GM12878 (cell line): ENCODE measurements at regions not wholly inside any gene's neighbourhood (a gene's known extent, or its start where the extent isn't known, plus 50 kb on each side); places are given as distances from the start of the nearest gene placed in this dataset.

Source experiments
- ATAC-seq: fragments of 200-7000 bp; cut with Tn5 transposase; 3 replicates; pipeline ENCODE4 v1.9.1; 2020; ENCODE audit warnings: mild to moderate bottlenecking, moderate library complexity
- BruUV-seq: library from RNA; stranded (reverse); fragments of 400-500 nt; replicated peaks from 2 replicates; lab custom pipeline; 2021; lab: Mats Ljungman, UMichigan
- CTCF ChIA-PET: fragments of 300-600 bp; sonication (Branson Sonifier 250); formaldehyde crosslinking; extraction: SDS; loops from one replicate; lab custom pipeline; 2021; ENCODE audit warnings: inconsistent platforms; lab: Yijun Ruan, JAX
- POLR2A ChIA-PET: fragments of 350-600 bp; formaldehyde crosslinking; extraction: SDS; loops from one replicate; lab custom pipeline; 2021; ENCODE audit warnings: inconsistent platforms; lab: Charles Lee
- RAD21 ChIA-PET: fragments of 300-600 bp; sonication (Branson Sonifier 250); formaldehyde crosslinking; loops from one replicate; lab custom pipeline; 2023; ENCODE audit warnings: antibody characterized with exemption; ENCODE audit not compliant: unreplicated experiment; lab: Charles Lee
- SMC1A ChIA-PET: fragments of 300-600 bp; sonication (Branson Sonifier 250); formaldehyde crosslinking; loops from one replicate; lab custom pipeline; 2023; ENCODE audit not compliant: unreplicated experiment, uncharacterized antibody; lab: Charles Lee
- DNase-seq: peaks from one replicate; pipeline ENCODE4 v3.0.0-alpha.2; 2011; ENCODE audit warnings: low read depth, low spot score
- FAIRE-seq: peaks from 3 replicates; lab custom pipeline; 2011; peaks lifted over from hg19 to GRCh38; lab: Jason Lieb, UNC
- H2AFZ ChIP-seq: 2 replicates; pipeline ENCODE4 v1.6.0; 2011; ENCODE audit warnings: low read depth, low read length, control low read depth; ENCODE audit not compliant: control insufficient read depth
- H3K27ac ChIP-seq: 2 replicates; pipeline ENCODE4 v1.5.1; 2011; ENCODE audit warnings: control low read depth; ENCODE audit not compliant: control insufficient read depth, insufficient read depth
- H3K27me3 ChIP-seq, 2 experiments: replicated peaks in 1 of 2; 2 replicates each; pipeline versions ENCODE4 v1.6.0 to v1.6.1; 2011; ENCODE audit warnings: low read length in 1 of 2; ENCODE audit not compliant: control insufficient read depth in 2 of 2, insufficient read depth in 2 of 2
- H3K36me3 ChIP-seq, 2 experiments: 2 replicates each; pipeline ENCODE4 v1.5.1; 2011; ENCODE audit warnings: low read length in 1 of 2; ENCODE audit not compliant: control insufficient read depth in 2 of 2, insufficient read depth in 2 of 2
- H3K4me1 ChIP-seq: 2 replicates; pipeline ENCODE4 v1.6.1; 2011; ENCODE audit warnings: mild to moderate bottlenecking, low read length, moderate library complexity, mixed read lengths; ENCODE audit not compliant: control insufficient read depth, insufficient read depth
- H3K4me2 ChIP-seq: 2 replicates; pipeline ENCODE4 v1.6.0; 2011; ENCODE audit warnings: control low read depth; ENCODE audit not compliant: control insufficient read depth, insufficient read depth
- H3K4me3 ChIP-seq: fragments of 200-600 bp; sonication (generic); 2 replicates; pipeline ENCODE4 v1.5.1; 2016
- H3K79me2 ChIP-seq: 2 replicates; pipeline ENCODE4 v1.6.0; 2011; ENCODE audit warnings: low read length; ENCODE audit not compliant: control insufficient read depth, insufficient read depth
- H3K9ac ChIP-seq: 2 replicates; pipeline ENCODE4 v1.8.0; 2011; ENCODE audit warnings: low read length, control low read depth, mixed read lengths; ENCODE audit not compliant: control insufficient read depth, insufficient read depth
- H3K9me3 ChIP-seq: replicated peaks from 3 replicates; pipeline ENCODE4 v1.5.1; 2011; ENCODE audit warnings: mild to moderate bottlenecking, low read length; ENCODE audit not compliant: control insufficient read depth, insufficient read depth
- H4K20me1 ChIP-seq: 2 replicates; pipeline ENCODE4 v1.6.0; 2011; ENCODE audit not compliant: control insufficient read depth, insufficient read depth
- EZH2 ChIP-seq: IDR thresholded peaks from 2 replicates; pipeline ENCODE4 v1.6.1; 2012; ENCODE audit warnings: low read depth, mild to moderate bottlenecking, control low read depth, inconsistent platforms, low read length, borderline replicate concordance; ENCODE audit not compliant: control insufficient read depth
- FOXM1 ChIP-seq: IDR thresholded peaks from 2 replicates; pipeline ENCODE4 v1.6.1; 2012; ENCODE audit warnings: low read depth, mild to moderate bottlenecking, inconsistent platforms, low read length, moderate library complexity
- HDAC2 ChIP-seq: fragments of 200-600 bp; sonication (generic); IDR thresholded peaks from 2 replicates; pipeline ENCODE4 v1.6.1; 2017
- IKZF1 ChIP-seq: fragments of 450-650 bp; conservative IDR thresholded peaks from 2 replicates; pipeline ENCODE4 v1.6.1; 2017; ENCODE audit warnings: antibody characterized with exemption, mild to moderate bottlenecking
- LARP7 ChIP-seq: fragments of 450-650 bp; IDR thresholded peaks from 2 replicates; pipeline ENCODE4 v1.6.1; 2017; ENCODE audit warnings: mild to moderate bottlenecking
- MEF2B ChIP-seq: fragments of 450-650 bp; IDR thresholded peaks from 2 replicates; pipeline ENCODE4 v1.6.1; 2018; ENCODE audit warnings: mild to moderate bottlenecking, moderate library complexity; ENCODE audit not compliant: partially characterized antibody, poor library complexity, severe bottlenecking
- NFXL1 ChIP-seq: fragments of 450-650 bp; IDR thresholded peaks from 2 replicates; pipeline ENCODE4 v1.6.1; 2017; ENCODE audit warnings: antibody characterized with exemption, mild to moderate bottlenecking, borderline replicate concordance
- NFYA ChIP-seq: IDR thresholded peaks from 2 replicates; pipeline ENCODE4 v1.6.1; 2011; ENCODE audit warnings: low read depth, mild to moderate bottlenecking, low read length, improper control_type of control experiment, borderline replicate concordance
- NR2C1 ChIP-seq: fragments of 450-650 bp; IDR thresholded peaks from 2 replicates; pipeline ENCODE4 v1.6.1; 2017; ENCODE audit warnings: antibody characterized with exemption, mild to moderate bottlenecking, moderate library complexity
- SIX5 ChIP-seq: IDR thresholded peaks from 2 replicates; pipeline ENCODE4 v1.6.1; 2011; ENCODE audit warnings: mild to moderate bottlenecking, low read depth, low read length, moderate library complexity; ENCODE audit not compliant: severe bottlenecking
- ZNF622 ChIP-seq: fragments of 450-650 bp; IDR thresholded peaks from 2 replicates; pipeline ENCODE4 v1.6.1; 2017; ENCODE audit warnings: mild to moderate bottlenecking, inconsistent platforms
- WGBS: methylation state at CpG from one replicate; pipeline ENCODE4 v1.1.6; 2016; ENCODE audit warnings: low lambda C conversion rate; ENCODE audit not compliant: insufficient replicate concordance, insufficient coverage; ENCODE audit errors: missing lambda C conversion rate; 5-methylcytosine and 5-hydroxymethylcytosine counted together
- in situ Hi-C: fragments of 300-500 bp; cut with MboI; formaldehyde crosslinking; loops from 9 replicates; pipeline ENCODE4 v1.14.3; 2018; ENCODE audit warnings: mixed read lengths
- intact Hi-C: fragments of 100-400 bp; cut with micrococcal nuclease; formaldehyde crosslinking; loops from one replicate; pipeline ENCODE4 v1.14.2; 2022; ENCODE audit not compliant: unreplicated experiment

GRCh38 chr12:88969127-88969526, 383.2 kb downstream of the DUSP6 start:
- no peak overlapping the region for H3K4me2 ChIP-seq
- no peak overlapping the region for H2AFZ ChIP-seq
- H3K27ac ChIP-seq = no peak overlapping the region
- H3K27me3 ChIP-seq = no peaks in the 10 kb centered on the region
- ChIA-PET SMC1A (interaction anchor here (0.6 to 1.2 kb wide), 2 partner anchors 17 to 1724 kb away, joined by 3 to 4 read pairs; no protein-coding TSS in a partner anchor), POLR2A (no interaction called here), RAD21 (no interaction called here), CTCF (no interaction called here)
- ATAC-seq (no peak), DNase-seq (no peak), FAIRE-seq (no peak)
- H3K36me3 ChIP-seq = no peaks in the 10 kb centered on the region
- H3K4me3 ChIP-seq = no peak overlapping the region
- no peaks in the 10 kb centered on the region for H3K79me2 ChIP-seq
- no peaks in the 10 kb centered on the region for H3K9me3 ChIP-seq
- no peak overlapping the region for H3K9ac ChIP-seq
- TF ChIP-seq NFXL1 (no peak), IKZF1 (no peak), HDAC2 (no peak), MEF2B (no peak), NR2C1 (no peak), SIX5 (no peak), ZNF622 (no peak), NFYA (no peak), LARP7 (no peak), EZH2 (no peak), FOXM1 (no peak)
- in situ Hi-C loops = no loop called here
- H4K20me1 ChIP-seq = no peaks in the 10 kb centered on the region
- no TSS peak for BruUV-seq
- intact Hi-C loops = no loop called here
- WGBS = 38% methylated on average over 5 of the region's 5 CpGs
- H3K4me1 ChIP-seq = no peaks in the 10 kb centered on the region
